Mesenchymal stem cell (in vitro differentiated cells and primary cell): ENCODE measurements at regions not wholly inside any gene's neighbourhood (a gene's known extent, or its start where the extent isn't known, plus 50 kb on each side); places are given as distances from the start of the nearest gene placed in this dataset.
"Not testable (repeated sequence)": the region's sequence is repeated elsewhere in the genome, so short reads cannot be mapped to it uniquely, and the experiment has no call there.

Source experiments
- DNase-seq: peaks from one replicate; pipeline ENCODE4 v3.0.0-alpha.2; 2013
- H2AFZ ChIP-seq: one replicate; pipeline ENCODE4 v1.6.1; 2013; ENCODE audit warnings: low read depth, mild to moderate bottlenecking, control low read depth, inconsistent platforms, low read length, moderate library complexity
- H2AK5ac ChIP-seq: 2 replicates; pipeline ENCODE4 v1.6.1; 2013; ENCODE audit warnings: low read length, moderate library complexity, mild to moderate bottlenecking, inconsistent platforms; ENCODE audit not compliant: severe bottlenecking
- H2BK120ac ChIP-seq: one replicate; pipeline ENCODE4 v1.6.1; 2013; ENCODE audit warnings: low read depth, mild to moderate bottlenecking, inconsistent platforms, low read length, moderate library complexity
- H2BK12ac ChIP-seq, 2 experiments: one replicate each; pipeline ENCODE4 v1.6.1; 2013; ENCODE audit warnings: inconsistent platforms in 2 of 2, low read length in 2 of 2, mild to moderate bottlenecking in 2 of 2, moderate library complexity in 2 of 2, control low read depth in 1 of 2
- H2BK15ac ChIP-seq: one replicate; pipeline ENCODE4 v1.6.1; 2013; ENCODE audit warnings: mild to moderate bottlenecking, low read depth, inconsistent platforms; ENCODE audit not compliant: poor library complexity, severe bottlenecking
- H2BK5ac ChIP-seq: 2 replicates; pipeline ENCODE4 v1.6.1; 2013; ENCODE audit warnings: low read depth, mild to moderate bottlenecking, low read length, control low read depth, inconsistent platforms; ENCODE audit not compliant: poor library complexity, severe bottlenecking
- H3K14ac ChIP-seq, 2 experiments: one replicate each; pipeline ENCODE4 v1.6.1; 2013; ENCODE audit warnings: inconsistent platforms in 2 of 2, low read length in 2 of 2, control low read depth in 1 of 2, mild to moderate bottlenecking in 1 of 2, moderate library complexity in 1 of 2
- H3K18ac ChIP-seq, 2 experiments: one replicate each; pipeline ENCODE4 v1.6.1; 2013; ENCODE audit warnings: inconsistent platforms in 2 of 2, low read length in 2 of 2, control low read depth in 1 of 2, low read depth in 1 of 2, mild to moderate bottlenecking in 1 of 2
- H3K23ac ChIP-seq, 2 experiments: one replicate each; pipeline ENCODE4 v1.6.1; 2013; ENCODE audit warnings: inconsistent platforms in 2 of 2, low read length in 2 of 2, mild to moderate bottlenecking in 2 of 2, moderate library complexity in 2 of 2, control low read depth in 1 of 2
- H3K27ac ChIP-seq: 2 replicates; pipeline ENCODE4 v1.5.1; 2013; ENCODE audit warnings: mild to moderate bottlenecking, moderate library complexity, low read length, control low read depth, inconsistent platforms; ENCODE audit not compliant: poor library complexity, severe bottlenecking
- H3K27me3 ChIP-seq, 2 experiments: 2 replicates each; pipeline versions ENCODE4 v1.6.1 to v1.7.0; 2013; ENCODE audit warnings: low read length in 2 of 2, mild to moderate bottlenecking in 2 of 2, moderate library complexity in 2 of 2, control low read depth in 1 of 2, inconsistent platforms in 1 of 2; ENCODE audit not compliant: control insufficient read depth in 1 of 2, insufficient read depth in 1 of 2
- H3K36me3 ChIP-seq, 2 experiments: 2 replicates each; pipeline versions ENCODE4 v1.6.1 to v1.7.0; 2013; ENCODE audit warnings: low read length in 2 of 2, control low read depth in 1 of 2, inconsistent platforms in 1 of 2, low read depth in 1 of 2, mild to moderate bottlenecking in 1 of 2; ENCODE audit not compliant: insufficient read depth in 2 of 2, control insufficient read depth in 1 of 2
- H3K4ac ChIP-seq, 2 experiments: one replicate each; pipeline ENCODE4 v1.6.1; 2013; ENCODE audit warnings: inconsistent platforms in 2 of 2, low read length in 2 of 2, mild to moderate bottlenecking in 2 of 2, moderate library complexity in 2 of 2, control low read depth in 1 of 2, low read depth in 1 of 2
- H3K4me1 ChIP-seq: 2 replicates; pipeline ENCODE4 v1.6.1; 2013; ENCODE audit warnings: low read depth, low read length, control low read depth; ENCODE audit not compliant: control insufficient read depth, insufficient read depth
- H3K4me2 ChIP-seq: 2 replicates; pipeline ENCODE4 v1.6.1; 2013; ENCODE audit warnings: low read length, mild to moderate bottlenecking, inconsistent platforms; ENCODE audit not compliant: poor library complexity, severe bottlenecking
- H3K4me3 ChIP-seq, 2 experiments: 2 replicates each; pipeline versions ENCODE4 v1.5.1 to v1.7.0; 2013; ENCODE audit warnings: low read length in 2 of 2, mild to moderate bottlenecking in 2 of 2, control low read depth in 1 of 2, low read depth in 1 of 2; ENCODE audit not compliant: insufficient read depth in 1 of 2
- H3K79me1 ChIP-seq: replicated peaks from 2 replicates; pipeline ENCODE4 v1.6.1; 2013; ENCODE audit warnings: mild to moderate bottlenecking, control low read depth, low read length, inconsistent platforms; ENCODE audit not compliant: poor library complexity, severe bottlenecking
- H3K9ac ChIP-seq: 2 replicates; pipeline ENCODE4 v1.7.0; 2013; ENCODE audit warnings: mild to moderate bottlenecking, low read length, moderate library complexity
- H3K9me3 ChIP-seq: 2 replicates; pipeline ENCODE4 v1.7.0; 2013; ENCODE audit warnings: mild to moderate bottlenecking, low read length; ENCODE audit not compliant: control insufficient read depth
- H4K8ac ChIP-seq: one replicate; pipeline ENCODE4 v1.6.1; 2013; ENCODE audit warnings: inconsistent platforms, mild to moderate bottlenecking, low read length, moderate library complexity
- H4K91ac ChIP-seq: one replicate; pipeline ENCODE4 v1.6.1; 2013; ENCODE audit warnings: mild to moderate bottlenecking, low read length, inconsistent platforms
- WGBS: methylation state at CpG from one replicate; pipeline ENCODE4 v1.1.7; 2013; ENCODE audit warnings: mixed read lengths; 5-methylcytosine and 5-hydroxymethylcytosine counted together

DNA sequence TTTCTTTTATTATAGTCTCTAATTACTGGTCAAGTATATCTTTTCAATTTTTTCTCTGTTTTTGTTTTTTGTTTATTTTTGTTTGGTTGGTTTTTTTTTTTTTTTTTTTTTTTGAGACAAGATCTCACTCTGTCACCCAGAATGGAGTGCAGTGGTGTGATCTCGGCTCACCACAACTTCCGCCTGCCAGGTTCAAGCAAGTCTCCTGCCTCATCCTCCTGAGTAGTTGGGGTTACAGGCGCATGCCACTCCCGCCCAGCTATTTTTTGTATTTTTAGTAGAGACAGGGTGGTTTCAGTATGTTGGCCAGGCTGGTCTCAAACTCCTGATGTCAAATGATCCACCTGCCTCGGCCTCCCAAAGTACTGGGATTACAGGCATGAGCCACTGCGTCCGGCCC lies 94.4 kb upstream of the LY86 start:
- H3K4me2 ChIP-seq, H3K79me1 ChIP-seq, H4K8ac ChIP-seq, H2BK15ac ChIP-seq, H2BK5ac ChIP-seq, H4K91ac ChIP-seq, H3K18ac ChIP-seq, H3K9me3 ChIP-seq, H3K14ac ChIP-seq, H3K4ac ChIP-seq, DNase-seq, H3K4me3 ChIP-seq, H2BK120ac ChIP-seq, H3K9ac ChIP-seq, H3K27ac ChIP-seq, H3K23ac ChIP-seq, H2AFZ ChIP-seq, H3K36me3 ChIP-seq, H2AK5ac ChIP-seq, H3K27me3 ChIP-seq, H3K4me1 ChIP-seq, H2BK12ac ChIP-seq: not testable (repeated sequence)
- 97% methylated on average over 4 of the region's 7 CpGs for WGBS

- WGBS: 36% methylated on average over 6 of the region's 6 CpGs
- Histone ChIP-seq H3K79me1 (no peaks in the 10 kb centered on the region), H3K4me1 (no peaks in the 10 kb centered on the region), H3K4me3 (no peak overlapping the region), H2BK5ac (no peak overlapping the region), H3K27ac (no peak overlapping the region), H2BK15ac (no peak overlapping the region), H4K91ac (no peak overlapping the region), H3K4ac (no peak overlapping the region), H3K9ac (no peak overlapping the region), H3K27me3 (no peaks in the 10 kb centered on the region), H2BK120ac (no peak overlapping the region), H2AK5ac (no peak overlapping the region), H2BK12ac (no peak overlapping the region), H3K36me3 (no peaks in the 10 kb centered on the region), H3K9me3 (no peaks in the 10 kb centered on the region), H3K23ac (no peak overlapping the region), H3K18ac (no peak overlapping the region), H3K4me2 (no peak overlapping the region), H2AFZ (no peak overlapping the region), H4K8ac (no peak overlapping the region), H3K14ac (no peak overlapping the region)
- DNase-seq: peak; percentile 13
Observed at GRCh38 chr6:6494677-6495076, 93.8 kb upstream of the LY86 start.

DNA sequence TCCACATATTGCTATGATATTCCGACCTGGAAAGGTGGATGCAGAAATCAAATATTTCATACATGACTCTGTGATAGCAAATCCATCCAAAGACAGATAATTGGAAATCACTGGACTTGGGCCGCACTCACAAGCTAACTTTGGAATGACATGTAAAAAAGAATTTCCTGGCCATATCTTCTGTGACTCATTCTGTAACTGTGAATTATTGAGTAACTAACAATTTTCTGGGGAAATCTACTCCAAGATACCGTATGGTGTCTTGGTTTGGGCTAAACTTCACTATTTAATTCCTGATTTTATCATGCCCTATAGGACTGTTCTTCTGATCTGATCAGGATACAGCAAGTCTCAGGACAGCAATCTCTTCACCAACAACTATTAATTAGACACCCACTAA lies 92.7 kb upstream of the LY86 start:
- H2BK12ac ChIP-seq: no peak overlapping the region
- H3K18ac ChIP-seq: no peak overlapping the region
- DNase-seq: no peak
- 84% methylated on average over 1 of the region's 3 CpGs for WGBS
- H3K4me3 ChIP-seq: no peak overlapping the region
- no peak overlapping the region for H3K23ac ChIP-seq
- H4K8ac ChIP-seq: no peak overlapping the region
- H4K91ac ChIP-seq: no peak overlapping the region
- no peak overlapping the region for H2AK5ac ChIP-seq
- no peak overlapping the region for H3K9ac ChIP-seq
- no peaks in the 10 kb centered on the region for H3K79me1 ChIP-seq
- H3K4me2 ChIP-seq: no peak overlapping the region
- no peaks in the 10 kb centered on the region for H3K4me1 ChIP-seq
- no peaks in the 10 kb centered on the region for H3K27me3 ChIP-seq
- no peak overlapping the region for H3K4ac ChIP-seq
- no peak overlapping the region for H3K27ac ChIP-seq
- H3K36me3 ChIP-seq: no peaks in the 10 kb centered on the region
- H2BK15ac ChIP-seq: no peak overlapping the region
- no peak overlapping the region for H3K14ac ChIP-seq
- no peak overlapping the region for H2AFZ ChIP-seq
- H2BK120ac ChIP-seq: no peak overlapping the region
- H2BK5ac ChIP-seq: no peak overlapping the region
- H3K9me3 ChIP-seq: no peaks in the 10 kb centered on the region

DNA sequence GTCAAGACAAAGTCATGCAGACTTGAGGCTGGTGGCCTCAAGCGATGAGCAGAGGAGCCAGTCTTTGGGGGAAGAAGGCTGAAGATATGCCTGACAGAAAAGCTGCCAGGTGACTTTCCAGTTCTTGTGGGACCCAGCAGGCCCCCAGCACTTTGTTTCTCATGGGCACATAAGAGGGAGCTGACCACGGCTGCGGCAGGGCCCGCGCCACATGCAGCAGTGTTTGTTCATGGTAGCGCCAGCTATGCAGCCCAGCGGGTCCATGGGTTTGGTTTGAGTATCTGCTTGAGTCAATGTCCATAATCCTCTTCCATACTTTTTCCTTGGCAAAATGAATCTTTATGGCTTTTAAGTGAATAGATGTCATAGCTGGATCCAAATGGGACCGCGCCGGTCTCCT lies 91.0 kb upstream of the LY86 start:
- no peak overlapping the region for H2BK15ac ChIP-seq
- no peak overlapping the region for H3K14ac ChIP-seq
- 88% methylated on average over 10 of the region's 10 CpGs for WGBS

More for the DNA sequence above, 91.0 kb upstream of the LY86 start:
- no peak overlapping the region for H3K4me2 ChIP-seq
- no peak overlapping the region for H4K91ac ChIP-seq
- H3K4me1 ChIP-seq: no peaks in the 10 kb centered on the region
- H2AK5ac ChIP-seq: no peak overlapping the region
- no peak overlapping the region for H2BK5ac ChIP-seq
- no peak overlapping the region for H3K23ac ChIP-seq
- H2BK12ac ChIP-seq: no peak overlapping the region
- no peak overlapping the region for H3K27ac ChIP-seq
- H4K8ac ChIP-seq: no peak overlapping the region
- no peaks in the 10 kb centered on the region for H3K27me3 ChIP-seq
- no peaks in the 10 kb centered on the region for H3K36me3 ChIP-seq
- H3K9ac ChIP-seq: no peak overlapping the region
- H3K79me1 ChIP-seq: no peaks in the 10 kb centered on the region
- no peak overlapping the region for H3K4ac ChIP-seq
- DNase-seq: no peak
- no peak overlapping the region for H2BK120ac ChIP-seq
- no peaks in the 10 kb centered on the region for H3K9me3 ChIP-seq
- H2AFZ ChIP-seq: no peak overlapping the region
- H3K18ac ChIP-seq: no peak overlapping the region
- H3K4me3 ChIP-seq: no peak overlapping the region
